LNCaP clone FGC (cell line): ENCODE measurements at regions not wholly inside any gene's neighbourhood (a gene's known extent, or its start where the extent isn't known, plus 50 kb on each side); places are given as distances from the start of the nearest gene placed in this dataset.

ENCODE experiments used
- DNase-seq: peaks from one replicate; pipeline ENCODE4 v3.0.0-alpha.2; 2011; ENCODE audit warnings: low read depth
- H3K4me3 ChIP-seq: 2 replicates; pipeline ENCODE4 v1.5.1; 2011; ENCODE audit warnings: mild to moderate bottlenecking, low read depth, low read length, control low read depth
- CTCF ChIP-seq: IDR thresholded peaks from 2 replicates; pipeline ENCODE4 v1.5.1; 2012; ENCODE audit warnings: mild to moderate bottlenecking; ENCODE audit not compliant: control insufficient read depth, insufficient read depth; ENCODE audit errors: extremely low read depth

DNA sequence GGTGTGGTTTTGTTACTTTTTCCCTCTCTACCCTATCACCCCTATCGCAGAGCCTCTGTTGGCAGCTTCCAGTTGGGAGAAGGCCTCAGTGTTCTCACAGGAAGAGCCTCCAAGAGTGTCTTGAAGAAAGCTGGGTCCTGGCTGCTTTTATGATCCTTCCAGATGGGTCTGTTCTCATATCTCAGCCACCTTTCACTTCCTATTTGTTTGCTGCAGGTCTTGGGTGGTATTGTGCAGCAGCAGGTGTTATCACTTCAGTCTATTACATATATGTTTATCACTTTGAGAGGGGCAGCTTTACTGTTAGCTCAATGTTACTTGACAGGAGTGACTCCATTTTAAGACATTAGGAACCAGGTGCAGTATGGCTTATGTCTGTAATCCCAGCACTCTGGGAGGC, 59.2 kb upstream of the GDNF start:
- TF ChIP-seq CTCF: no peak
- DNase-seq: no peak

GRCh38 chr5:37896159-37896558, 56.3 kb upstream of the GDNF start:
- no peak for TF ChIP-seq CTCF
- DNase-seq: no peak
- H3K4me3 ChIP-seq: no peak overlapping the region

More for the DNA sequence above, 59.2 kb upstream of the GDNF start:
- no peak overlapping the region for H3K4me3 ChIP-seq

- no peak for DNase-seq
- no peak for TF ChIP-seq CTCF
- no peak overlapping the region for H3K4me3 ChIP-seq
Measured at GRCh38 chr5:37893434-37894134, 53.7 kb upstream of the GDNF start.

DNA sequence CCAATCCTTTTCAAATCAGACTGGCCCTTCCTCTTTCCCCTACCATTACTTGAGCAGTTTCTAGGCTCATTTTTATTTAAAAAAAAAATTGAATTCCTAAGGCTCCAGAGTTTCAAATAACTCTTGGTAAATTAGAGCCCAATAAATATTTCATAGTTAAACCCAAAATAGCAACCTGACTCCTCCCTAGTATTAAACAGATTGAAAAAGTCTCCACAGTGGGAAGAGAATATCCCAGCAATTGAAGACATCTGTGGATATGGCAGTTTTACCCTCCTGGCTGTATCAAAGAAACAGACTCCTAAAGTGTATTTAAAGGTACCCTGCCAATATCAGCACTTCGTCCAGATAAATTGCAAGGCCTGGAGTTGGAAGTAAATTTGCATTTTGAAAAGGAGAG, 52.7 kb upstream of the GDNF start:
- DNase-seq: no peak
- TF ChIP-seq CTCF: no peak
- no peak overlapping the region for H3K4me3 ChIP-seq

GRCh38 chr5:37891832-37892231, 52.0 kb upstream of the GDNF start:
- DNase-seq: no peak
- TF ChIP-seq CTCF: no peak
- H3K4me3 ChIP-seq: no peak overlapping the region

GRCh38 chr5:37889612-37890317, 49.9 kb upstream of the GDNF start:
- no peak for TF ChIP-seq CTCF
- no peak overlapping the region for H3K4me3 ChIP-seq
- DNase-seq: no peak
